ENCODE measurements at regions not wholly inside any gene's neighbourhood (a gene's known extent, or its start where the extent isn't known, plus 50 kb on each side); places are given as distances from the start of the nearest gene placed in this dataset.

- ATAC-seq (no peak), FAIRE-seq (no peak), DNase-seq (ENCODE audit: low read depth in 1 of 2, low spot score in 1 of 2) (no peak)
- no peak overlapping the region for H3K4me3 ChIP-seq
- 60% methylated on average over 6 of the region's 8 CpGs for WGBS (ENCODE audit: missing lambda C conversion rate)
- no peaks in the 10 kb centered on the region for H3K9me3 ChIP-seq
- CTCF ChIA-PET = no interaction called here
- H3K4me1 ChIP-seq = no peaks in the 10 kb centered on the region
- H3K4me2 ChIP-seq = no peak overlapping the region
- H3K27ac ChIP-seq = no peak overlapping the region
- POLR2A ChIA-PET = no interaction called here
- TF ChIP-seq GATA3 (IDR thresholded peaks at IDR 0.05; ENCODE audit: borderline replicate concordance) (no peak), POLR2A (IDR thresholded peaks at IDR 0.05; ENCODE audit: low read length) (no peak), NFE2L2 (conservative IDR thresholded peaks at IDR 0.05; ENCODE audit: low read length) (no peak), ZSCAN20 (CRISPR knock-in tag; IDR thresholded peaks at IDR 0.05) (no peak), HOXB5 (CRISPR knock-in tag; IDR thresholded peaks at IDR 0.05) (no peak), EP300 (IDR thresholded peaks at IDR 0.05) (no peak)
Measured at GRCh38 chr6:66145867-66146266, 438.8 kb upstream of the EYS start.

GRCh38 chr6:66134021-66134420, 427.0 kb upstream of the EYS start:
- no peak for ATAC-seq
- Histone ChIP-seq H3K4me1 (no peaks in the 10 kb centered on the region), H3K27ac (no peak overlapping the region), H3K4me3 (no peak overlapping the region), H3K4me2 (no peak overlapping the region), H3K9me3 (no peaks in the 10 kb centered on the region)
- no peak for DNase-seq (ENCODE audit: low read depth in 1 of 2, low spot score in 1 of 2)
- no peak for TF ChIP-seq ZNF302 (CRISPR knock-in tag; IDR thresholded peaks at IDR 0.05)
- no peak for TF ChIP-seq NFE2L2 (conservative IDR thresholded peaks at IDR 0.05; ENCODE audit: low read length)
- TF ChIP-seq HOXB13 (CRISPR knock-in tag; IDR thresholded peaks at IDR 0.05; ENCODE audit: low read depth) = no peak
- no peak for TF ChIP-seq FOSL2 (IDR thresholded peaks at IDR 0.05)
- TF ChIP-seq FOSL2 (CRISPR knock-in tag; IDR thresholded peaks at IDR 0.05) = no peak
- TF ChIP-seq KDM1A (IDR thresholded peaks at IDR 0.05; ENCODE audit: low read depth) = no peak
- TF ChIP-seq POLR2A (IDR thresholded peaks at IDR 0.05; ENCODE audit: low read length) = no peak
- no peak for TF ChIP-seq SREBF2 (IDR thresholded peaks at IDR 0.05)
- no peak for TF ChIP-seq ZSCAN20 (CRISPR knock-in tag; IDR thresholded peaks at IDR 0.05)
- TF ChIP-seq NR3C1 (IDR thresholded peaks at IDR 0.05) = no peak
- TF ChIP-seq BHLHE40 (IDR thresholded peaks at IDR 0.05; ENCODE audit: low read depth, low read length) = no peak
- no peak for TF ChIP-seq FOSB (CRISPR knock-in tag; IDR thresholded peaks at IDR 0.05)
- TF ChIP-seq ESRRA (IDR thresholded peaks at IDR 0.05; ENCODE audit: borderline replicate concordance, low read length) = no peak
- TF ChIP-seq HDAC2 (IDR thresholded peaks at IDR 0.05) = no peak
- TF ChIP-seq MAZ (IDR thresholded peaks at IDR 0.05; ENCODE audit: borderline replicate concordance, low read depth, low read length) = no peak
- no peak for TF ChIP-seq FOXS1 (CRISPR knock-in tag; IDR thresholded peaks at IDR 0.05)
- TF ChIP-seq JUNB (IDR thresholded peaks at IDR 0.05) = no peak
- ChIA-PET POLR2A (no interaction called here), CTCF (no interaction called here)
- no peak for FAIRE-seq
- 8% methylated on average over 2 of the region's 2 CpGs for WGBS (ENCODE audit: missing lambda C conversion rate)

- no peak overlapping the region for H3K4me3 ChIP-seq
- no peak overlapping the region for H3K27ac ChIP-seq
- 63% methylated on average over 1 of the region's 1 CpG for WGBS (ENCODE audit: missing lambda C conversion rate)
- DNase-seq (ENCODE audit: low read depth in 1 of 2, low spot score in 1 of 2) (no peak), ATAC-seq (no peak), FAIRE-seq (no peak)
- no peaks in the 10 kb centered on the region for H3K4me1 ChIP-seq
- TF ChIP-seq ELK1 (IDR thresholded peaks at IDR 0.05; ENCODE audit: low read depth, low read length) (no peak), CHD2 (IDR thresholded peaks at IDR 0.05; ENCODE audit: low read length, partially characterized antibody) (no peak), SREBF2 (IDR thresholded peaks at IDR 0.05) (no peak), KDM1A (IDR thresholded peaks at IDR 0.05; ENCODE audit: low read depth) (no peak), USF2 (IDR thresholded peaks at IDR 0.05) (no peak), HOXB5 (CRISPR knock-in tag; IDR thresholded peaks at IDR 0.05) (no peak), TP53 (CRISPR knock-in tag; IDR thresholded peaks at IDR 0.05) (no peak), BHLHE40 (IDR thresholded peaks at IDR 0.05; ENCODE audit: low read depth, low read length) (no peak), CTCF (IDR thresholded peaks at IDR 0.05) (no peak), CEBPB (IDR thresholded peaks at IDR 0.05) (no peak), HDAC2 (IDR thresholded peaks at IDR 0.05) (no peak), FOSB (CRISPR knock-in tag; IDR thresholded peaks at IDR 0.05) (no peak)
- H3K9me3 ChIP-seq = no peaks in the 10 kb centered on the region
- ChIA-PET CTCF (no interaction called here), POLR2A (no interaction called here)
- no peak overlapping the region for H3K4me2 ChIP-seq
Measured at GRCh38 chr6:66128656-66129055, 421.6 kb upstream of the EYS start.

Measured in A549 (cell line).